ENCODE measurements at regions not wholly inside any gene's neighbourhood (a gene's known extent, or its start where the extent isn't known, plus 50 kb on each side); places are given as distances from the start of the nearest gene placed in this dataset.

GRCh38 chr1:98099501-98099900 is 178.7 kb upstream of the DPYD start:
- Mint-ChIP-seq H3K27ac (no peak overlapping the region), H3K4me1 (ENCODE audit: low read depth) (no peaks in the 10 kb centered on the region), H3K36me3 (ENCODE audit: low read depth) (no peaks in the 10 kb centered on the region), H3K9me3 (no peaks in the 10 kb centered on the region), H3K27me3 (no peaks in the 10 kb centered on the region), H3K4me3 (no peak overlapping the region)

GRCh38 chr1:98098473-98098872 is 177.6 kb upstream of the DPYD start:
- Mint-ChIP-seq H3K27me3 (no peaks in the 10 kb centered on the region), H3K4me3 (no peak overlapping the region), H3K4me1 (ENCODE audit: low read depth) (no peaks in the 10 kb centered on the region), H3K27ac (no peak overlapping the region), H3K36me3 (ENCODE audit: low read depth) (no peaks in the 10 kb centered on the region), H3K9me3 (no peaks in the 10 kb centered on the region)

- no peaks in the 10 kb centered on the region for H3K4me1 Mint-ChIP-seq (ENCODE audit: low read depth)
- H3K9me3 Mint-ChIP-seq = no peaks in the 10 kb centered on the region
- no peaks in the 10 kb centered on the region for H3K36me3 Mint-ChIP-seq (ENCODE audit: low read depth)
- no peak overlapping the region for H3K4me3 Mint-ChIP-seq
- no peaks in the 10 kb centered on the region for H3K27me3 Mint-ChIP-seq
- H3K27ac Mint-ChIP-seq = no peak overlapping the region
Observed at GRCh38 chr1:98090351-98090750, 169.5 kb upstream of the DPYD start.

DNA sequence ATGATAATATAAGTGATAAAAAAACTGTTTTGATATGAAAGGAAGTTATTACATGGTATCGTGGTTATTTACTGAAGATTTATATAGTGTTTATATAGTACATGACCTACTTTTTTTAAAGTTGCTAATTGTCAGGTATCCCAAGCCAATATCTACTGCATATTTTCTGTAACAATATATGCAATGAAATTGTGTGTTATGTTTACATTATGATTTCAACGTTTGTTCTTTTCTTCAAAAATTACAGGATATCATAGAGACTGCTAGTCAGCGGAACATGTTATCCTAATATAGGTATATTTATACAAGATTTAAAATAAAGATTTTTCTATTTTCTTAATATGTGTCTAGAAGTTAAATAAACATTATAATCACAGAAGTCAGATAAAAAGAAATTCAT is 167.5 kb upstream of the DPYD start:
- no peak overlapping the region for H3K27ac Mint-ChIP-seq

GRCh38 chr1:98086796-98087441 is 166.1 kb upstream of the DPYD start:
- Mint-ChIP-seq H3K4me3 (no peak overlapping the region), H3K27ac (no peak overlapping the region)

More for the DNA sequence above, 167.5 kb upstream of the DPYD start:
- H3K9me3 Mint-ChIP-seq = no peaks in the 10 kb centered on the region
- no peaks in the 10 kb centered on the region for H3K36me3 Mint-ChIP-seq (ENCODE audit: low read depth)
- H3K4me1 Mint-ChIP-seq (ENCODE audit: low read depth) = no peaks in the 10 kb centered on the region
- H3K4me3 Mint-ChIP-seq = no peak overlapping the region
- peaks cover 5% of the 10 kb centered on the region for H3K27me3 Mint-ChIP-seq

GRCh38 chr1:98086156-98086555 is 165.3 kb upstream of the DPYD start:
- Mint-ChIP-seq H3K4me1 (ENCODE audit: low read depth) (no peaks in the 10 kb centered on the region), H3K27ac (no peak overlapping the region), H3K4me3 (no peak overlapping the region), H3K9me3 (no peaks in the 10 kb centered on the region), H3K36me3 (ENCODE audit: low read depth) (no peaks in the 10 kb centered on the region), H3K27me3 (peaks cover 5% of the 10 kb centered on the region)

More at GRCh38 chr1:98086796-98087441, 166.1 kb upstream of the DPYD start:
- Mint-ChIP-seq H3K27me3 (peaks cover 5% of the 10 kb centered on the region), H3K9me3 (no peaks in the 10 kb centered on the region), H3K4me1 (ENCODE audit: low read depth) (no peaks in the 10 kb centered on the region), H3K36me3 (ENCODE audit: low read depth) (no peaks in the 10 kb centered on the region)

DNA sequence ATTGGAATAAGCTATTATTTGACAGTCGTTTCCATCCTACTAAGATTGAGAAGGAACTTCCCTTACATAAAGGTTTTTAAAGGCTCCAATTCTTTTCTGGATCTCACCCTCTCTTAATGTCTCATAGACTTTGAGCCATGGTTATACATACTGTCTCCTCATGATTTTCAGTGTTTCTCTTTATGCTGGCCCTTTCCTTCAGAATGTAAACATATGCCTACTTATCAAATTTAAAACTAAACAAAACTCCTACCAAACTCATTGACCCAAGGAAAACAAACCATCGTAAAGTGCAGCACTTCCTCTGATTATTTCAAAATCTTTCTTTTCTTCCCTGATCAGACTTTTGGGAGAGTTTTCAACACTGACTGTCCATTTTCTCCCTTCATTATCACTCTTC is 163.4 kb upstream of the DPYD start:
- Mint-ChIP-seq H3K27ac (no peak overlapping the region), H3K4me1 (ENCODE audit: low read depth) (no peaks in the 10 kb centered on the region), H3K9me3 (no peaks in the 10 kb centered on the region), H3K27me3 (peaks cover 5% of the 10 kb centered on the region), H3K4me3 (no peak overlapping the region), H3K36me3 (ENCODE audit: low read depth) (no peaks in the 10 kb centered on the region)

- Mint-ChIP-seq H3K27me3 (peaks cover 5% of the 10 kb centered on the region), H3K4me3 (no peak overlapping the region), H3K9me3 (no peaks in the 10 kb centered on the region), H3K36me3 (ENCODE audit: low read depth) (no peaks in the 10 kb centered on the region), H3K27ac (no peak overlapping the region), H3K4me1 (ENCODE audit: low read depth) (no peaks in the 10 kb centered on the region)
Observed at GRCh38 chr1:98081944-98082343, 161.1 kb upstream of the DPYD start.

GRCh38 chr1:98078596-98078995 is 157.8 kb upstream of the DPYD start:
- no peaks in the 10 kb centered on the region for H3K9me3 Mint-ChIP-seq
- no peaks in the 10 kb centered on the region for H3K4me1 Mint-ChIP-seq (ENCODE audit: low read depth)
- H3K4me3 Mint-ChIP-seq = no peak overlapping the region
- no peak overlapping the region for H3K27ac Mint-ChIP-seq
- no peaks in the 10 kb centered on the region for H3K27me3 Mint-ChIP-seq
- H3K36me3 Mint-ChIP-seq (ENCODE audit: low read depth) = no peaks in the 10 kb centered on the region

GRCh38 chr1:98077691-98078090 is 156.9 kb upstream of the DPYD start:
- Mint-ChIP-seq H3K9me3 (no peaks in the 10 kb centered on the region), H3K36me3 (ENCODE audit: low read depth) (no peaks in the 10 kb centered on the region), H3K27me3 (no peaks in the 10 kb centered on the region), H3K4me1 (ENCODE audit: low read depth) (no peaks in the 10 kb centered on the region), H3K27ac (no peak overlapping the region), H3K4me3 (no peak overlapping the region)

DNA sequence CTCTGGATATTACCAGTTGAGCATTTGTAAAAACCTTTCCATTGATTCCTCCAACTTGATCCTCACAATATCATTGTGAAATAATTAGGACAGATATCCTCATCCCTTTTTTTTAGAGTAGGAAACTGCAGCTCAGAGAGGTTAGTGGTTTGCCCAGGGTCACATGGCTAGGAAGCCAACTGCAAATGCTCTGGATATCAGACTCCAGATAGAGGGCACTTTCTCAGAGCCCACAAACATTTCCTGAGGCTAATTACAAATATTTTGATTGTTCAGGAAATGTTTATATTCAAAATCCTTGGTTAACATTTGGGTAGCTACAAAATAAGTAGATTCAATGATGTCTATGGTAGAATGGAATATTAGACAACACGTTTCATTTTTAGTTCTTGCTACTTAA is 154.8 kb upstream of the DPYD start:
- peaks cover 5% of the 10 kb centered on the region for H3K27me3 Mint-ChIP-seq
- no peak overlapping the region for H3K27ac Mint-ChIP-seq
- no peaks in the 10 kb centered on the region for H3K9me3 Mint-ChIP-seq
- H3K4me1 Mint-ChIP-seq (ENCODE audit: low read depth) = no peaks in the 10 kb centered on the region
- no peaks in the 10 kb centered on the region for H3K36me3 Mint-ChIP-seq (ENCODE audit: low read depth)
- no peak overlapping the region for H3K4me3 Mint-ChIP-seq

GRCh38 chr1:98073823-98074222 is 153.0 kb upstream of the DPYD start:
- no peak overlapping the region for H3K4me3 Mint-ChIP-seq
- H3K4me1 Mint-ChIP-seq (ENCODE audit: low read depth) = no peaks in the 10 kb centered on the region
- no peaks in the 10 kb centered on the region for H3K36me3 Mint-ChIP-seq (ENCODE audit: low read depth)
- H3K9me3 Mint-ChIP-seq = no peaks in the 10 kb centered on the region
- H3K27me3 Mint-ChIP-seq = peaks cover 5% of the 10 kb centered on the region
- H3K27ac Mint-ChIP-seq = no peak overlapping the region

GRCh38 chr1:98073106-98073505 is 152.3 kb upstream of the DPYD start:
- Mint-ChIP-seq H3K4me3 (no peak overlapping the region), H3K27me3 (peaks cover 8% of the 10 kb centered on the region), H3K36me3 (ENCODE audit: low read depth) (no peaks in the 10 kb centered on the region), H3K9me3 (no peaks in the 10 kb centered on the region), H3K4me1 (ENCODE audit: low read depth) (no peaks in the 10 kb centered on the region), H3K27ac (no peak overlapping the region)

DNA sequence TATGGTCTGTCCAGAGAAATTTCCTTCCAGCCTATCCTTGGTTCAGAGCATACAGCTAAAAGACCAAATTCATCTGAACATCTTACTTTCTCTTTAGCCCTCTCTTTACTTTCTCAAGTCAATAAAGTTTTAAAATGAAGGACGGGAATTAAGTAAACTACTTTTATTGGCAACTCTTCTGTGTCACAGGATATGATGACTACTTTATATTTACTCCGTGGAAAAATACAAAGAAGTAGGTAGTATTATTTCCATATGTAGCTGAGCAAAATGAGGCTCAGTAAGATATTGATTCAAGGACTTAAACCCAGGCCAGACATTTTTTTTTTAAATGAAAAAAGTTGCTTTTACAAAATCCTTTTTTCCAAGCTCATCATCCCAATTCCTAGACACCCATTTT is 151.2 kb upstream of the DPYD start:
- no peaks in the 10 kb centered on the region for H3K4me1 Mint-ChIP-seq (ENCODE audit: low read depth)
- H3K9me3 Mint-ChIP-seq = no peaks in the 10 kb centered on the region
- H3K4me3 Mint-ChIP-seq = no peak overlapping the region
- H3K36me3 Mint-ChIP-seq (ENCODE audit: low read depth) = no peaks in the 10 kb centered on the region
- H3K27me3 Mint-ChIP-seq = peaks cover 11% of the 10 kb centered on the region
- no peak overlapping the region for H3K27ac Mint-ChIP-seq

DNA sequence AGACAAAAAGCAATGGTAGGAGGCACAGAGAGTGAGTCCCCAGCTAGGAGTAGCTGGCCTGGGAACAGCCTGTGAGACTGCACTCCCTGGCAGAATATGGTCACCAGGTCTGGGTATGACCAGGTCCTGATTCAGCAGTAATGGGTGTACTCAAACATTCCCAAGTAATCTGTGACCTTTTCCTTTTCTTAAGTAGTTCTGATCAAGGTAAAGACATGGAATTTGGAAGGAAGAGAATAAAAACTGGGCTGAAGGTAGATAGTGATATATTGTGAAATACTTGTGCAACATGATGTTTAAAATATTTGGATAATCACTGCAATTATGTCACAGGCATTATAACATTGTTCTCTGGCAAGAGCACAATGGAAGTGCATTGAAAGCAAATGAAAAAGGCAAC is 147.2 kb upstream of the DPYD start:
- H3K4me3 Mint-ChIP-seq = no peak overlapping the region
- H3K9me3 Mint-ChIP-seq = no peaks in the 10 kb centered on the region
- H3K27ac Mint-ChIP-seq = no peak overlapping the region
- no peaks in the 10 kb centered on the region for H3K4me1 Mint-ChIP-seq (ENCODE audit: low read depth)
- peaks cover 27% of the 10 kb centered on the region for H3K27me3 Mint-ChIP-seq
- no peaks in the 10 kb centered on the region for H3K36me3 Mint-ChIP-seq (ENCODE audit: low read depth)

GRCh38 chr1:98066911-98067310 is 146.1 kb upstream of the DPYD start:
- H3K36me3 Mint-ChIP-seq (ENCODE audit: low read depth) = no peaks in the 10 kb centered on the region
- H3K4me3 Mint-ChIP-seq = no peak overlapping the region
- H3K9me3 Mint-ChIP-seq = no peaks in the 10 kb centered on the region
- no peak overlapping the region for H3K27ac Mint-ChIP-seq
- peaks cover 28% of the 10 kb centered on the region for H3K27me3 Mint-ChIP-seq
- no peaks in the 10 kb centered on the region for H3K4me1 Mint-ChIP-seq (ENCODE audit: low read depth)
